ENCODE measurements at regions not wholly inside any gene's neighbourhood (a gene's known extent, or its start where the extent isn't known, plus 50 kb on each side); places are given as distances from the start of the nearest gene placed in this dataset.
"Not testable (repeated sequence)": the region's sequence is repeated elsewhere in the genome, so short reads cannot be mapped to it uniquely, and the experiment has no call there.

GRCh38 chr22:23437779-23438178, 142.3 kb downstream of the IGLL1 start:
- FAIRE-seq (no peak), ATAC-seq (no peak), DNase-seq (ENCODE audit: low spot score) (no peak)
- BruUV-seq (replicated peaks) = no TSS peak
- no peak overlapping the region for H3K9ac ChIP-seq (ENCODE audit: insufficient read depth, low read depth, low read length)
- no peaks in the 10 kb centered on the region for H3K9me3 ChIP-seq (ENCODE audit: low read length)
- in situ Hi-C loops (cut with HindIII; ENCODE audit: extremely low pct_ligation_motif_present, low pct_unique_long_range_greater_than_20kb) = no loop called here
- H2AFZ ChIP-seq (ENCODE audit: low read length) = no peak overlapping the region
- H3K27me3 ChIP-seq (ENCODE audit: control insufficient read depth in 1 of 2, insufficient read depth in 2 of 2, low read length in 2 of 2) = peaks cover 0 to 5% of the 10 kb centered on the region in 2 experiments; a peak in 2 of 5 replicates
- peaks cover 29% of the 10 kb centered on the region for H3K4me1 ChIP-seq (ENCODE audit: insufficient read depth, low read length)
- H3K79me2 ChIP-seq (ENCODE audit: insufficient read depth, low read length) = no peaks in the 10 kb centered on the region
- CTCF ChIA-PET (ENCODE audit: low intra/inter-chr PET ratio, low total read pairs) = no interaction called here
- no peak overlapping the region for H3K4me2 ChIP-seq (ENCODE audit: low read depth, low read length)
- POLR2A ChIA-PET = no interaction called here
- no peaks in the 10 kb centered on the region for H3K36me3 ChIP-seq (replicated peaks in 1 of 2; ENCODE audit: control insufficient read depth in 1 of 2, insufficient read depth in 2 of 2, low read length in 2 of 2)
- H3K27ac ChIP-seq (ENCODE audit: extremely low read length, insufficient read depth, low read length) = no peak overlapping the region
- TF ChIP-seq SRF (IDR thresholded peaks at IDR 0.05; ENCODE audit: low read depth, low read length) = no peak
- no peak for TF ChIP-seq ZNF333 (CRISPR knock-in tag; IDR thresholded peaks at IDR 0.05; ENCODE audit: borderline replicate concordance)
- no peak for TF ChIP-seq RCOR2 (CRISPR knock-in tag; IDR thresholded peaks at IDR 0.05)
- no peak for TF ChIP-seq SIX4 (CRISPR knock-in tag; IDR thresholded peaks at IDR 0.05)
- H4K20me1 ChIP-seq (ENCODE audit: insufficient read depth, low read length) = no peaks in the 10 kb centered on the region
- intact Hi-C loops (cut with micrococcal nuclease; ENCODE audit: unreplicated experiment) = no loop called here
- H3K4me3 ChIP-seq (replicated peaks in 1 of 3; ENCODE audit: insufficient read depth in 1 of 3, low read depth in 2 of 3, low read length in 3 of 3) = no peak overlapping the region
- WGBS (ENCODE audit: low lambda C conversion rate) = 81% methylated on average over 16 of the region's 16 CpGs

- peaks cover 36% of the 10 kb centered on the region for H3K4me1 ChIP-seq (ENCODE audit: insufficient read depth, low read length)
- H3K4me3 ChIP-seq (replicated peaks in 1 of 3; ENCODE audit: insufficient read depth in 1 of 3, low read depth in 2 of 3, low read length in 3 of 3); H3K79me2 ChIP-seq (ENCODE audit: insufficient read depth, low read length); POLR2A ChIA-PET; H2AFZ ChIP-seq (ENCODE audit: low read length); BruUV-seq (replicated peaks); ATAC-seq; DNase-seq (ENCODE audit: low spot score); H3K36me3 ChIP-seq (replicated peaks in 1 of 2; ENCODE audit: control insufficient read depth in 1 of 2, insufficient read depth in 2 of 2, low read length in 2 of 2); H3K27ac ChIP-seq (ENCODE audit: extremely low read length, insufficient read depth, low read length); H3K27me3 ChIP-seq (ENCODE audit: control insufficient read depth in 1 of 2, insufficient read depth in 2 of 2, low read length in 2 of 2); FAIRE-seq; H3K9me3 ChIP-seq (ENCODE audit: low read length); intact Hi-C loops (cut with micrococcal nuclease; ENCODE audit: unreplicated experiment); H3K9ac ChIP-seq (ENCODE audit: insufficient read depth, low read depth, low read length); in situ Hi-C loops (cut with HindIII; ENCODE audit: extremely low pct_ligation_motif_present, low pct_unique_long_range_greater_than_20kb); H3K4me2 ChIP-seq (ENCODE audit: low read depth, low read length); H4K20me1 ChIP-seq (ENCODE audit: insufficient read depth, low read length); CTCF ChIA-PET (ENCODE audit: low intra/inter-chr PET ratio, low total read pairs): not testable (repeated sequence)
- WGBS (ENCODE audit: low lambda C conversion rate) = 83% methylated on average over 1 of the region's 7 CpGs
Measured at GRCh38 chr22:23437107-23437395, 143.0 kb downstream of the IGLL1 start.

GRCh38 chr22:23436354-23437106, 143.6 kb downstream of the IGLL1 start:
- CTCF ChIA-PET (ENCODE audit: low intra/inter-chr PET ratio, low total read pairs); intact Hi-C loops (cut with micrococcal nuclease; ENCODE audit: unreplicated experiment); H2AFZ ChIP-seq (ENCODE audit: low read length); H3K36me3 ChIP-seq (replicated peaks in 1 of 2; ENCODE audit: control insufficient read depth in 1 of 2, insufficient read depth in 2 of 2, low read length in 2 of 2); H3K79me2 ChIP-seq (ENCODE audit: insufficient read depth, low read length); H3K27me3 ChIP-seq (ENCODE audit: control insufficient read depth in 1 of 2, insufficient read depth in 2 of 2, low read length in 2 of 2); H3K4me3 ChIP-seq (replicated peaks in 1 of 3; ENCODE audit: insufficient read depth in 1 of 3, low read depth in 2 of 3, low read length in 3 of 3); POLR2A ChIA-PET; FAIRE-seq; H3K9ac ChIP-seq (ENCODE audit: insufficient read depth, low read depth, low read length); H3K27ac ChIP-seq (ENCODE audit: extremely low read length, insufficient read depth, low read length); H3K4me2 ChIP-seq (ENCODE audit: low read depth, low read length); in situ Hi-C loops (cut with HindIII; ENCODE audit: extremely low pct_ligation_motif_present, low pct_unique_long_range_greater_than_20kb); BruUV-seq (replicated peaks); H3K9me3 ChIP-seq (ENCODE audit: low read length); ATAC-seq; DNase-seq (ENCODE audit: low spot score); H4K20me1 ChIP-seq (ENCODE audit: insufficient read depth, low read length): not testable (repeated sequence)
- 55% methylated on average over 15 of the region's 23 CpGs for WGBS (ENCODE audit: low lambda C conversion rate)
- peaks cover 41% of the 10 kb centered on the region for H3K4me1 ChIP-seq (ENCODE audit: insufficient read depth, low read length)

GRCh38 chr22:23435186-23435585, 144.9 kb downstream of the IGLL1 start:
- H3K79me2 ChIP-seq (ENCODE audit: insufficient read depth, low read length); H3K27me3 ChIP-seq (ENCODE audit: control insufficient read depth in 1 of 2, insufficient read depth in 2 of 2, low read length in 2 of 2); CTCF ChIA-PET (ENCODE audit: low intra/inter-chr PET ratio, low total read pairs); in situ Hi-C loops (cut with HindIII; ENCODE audit: extremely low pct_ligation_motif_present, low pct_unique_long_range_greater_than_20kb); BruUV-seq (replicated peaks); H3K36me3 ChIP-seq (replicated peaks in 1 of 2; ENCODE audit: control insufficient read depth in 1 of 2, insufficient read depth in 2 of 2, low read length in 2 of 2); H4K20me1 ChIP-seq (ENCODE audit: insufficient read depth, low read length); H2AFZ ChIP-seq (ENCODE audit: low read length); H3K4me3 ChIP-seq (replicated peaks in 1 of 3; ENCODE audit: insufficient read depth in 1 of 3, low read depth in 2 of 3, low read length in 3 of 3); DNase-seq (ENCODE audit: low spot score); FAIRE-seq; H3K4me2 ChIP-seq (ENCODE audit: low read depth, low read length); H3K9ac ChIP-seq (ENCODE audit: insufficient read depth, low read depth, low read length); H3K27ac ChIP-seq (ENCODE audit: extremely low read length, insufficient read depth, low read length); intact Hi-C loops (cut with micrococcal nuclease; ENCODE audit: unreplicated experiment); ATAC-seq; POLR2A ChIA-PET; H3K9me3 ChIP-seq (ENCODE audit: low read length): not testable (repeated sequence)
- peaks cover 54% of the 10 kb centered on the region for H3K4me1 ChIP-seq (ENCODE audit: insufficient read depth, low read length)
- 82% methylated on average over 4 of the region's 16 CpGs for WGBS (ENCODE audit: low lambda C conversion rate)
